Cerebellar nuclear complex (tissue), 1 donor: ENCODE measurements at regions not wholly inside any gene's neighbourhood (a gene's known extent, or its start where the extent isn't known, plus 50 kb on each side); places are given as distances from the start of the nearest gene placed in this dataset.

ENCODE experiments used
- DNase-seq, 2 experiments: peaks; one replicate each; lab custom pipeline; 2025; lab: John Stamatoyannopoulos, UW

DNA sequence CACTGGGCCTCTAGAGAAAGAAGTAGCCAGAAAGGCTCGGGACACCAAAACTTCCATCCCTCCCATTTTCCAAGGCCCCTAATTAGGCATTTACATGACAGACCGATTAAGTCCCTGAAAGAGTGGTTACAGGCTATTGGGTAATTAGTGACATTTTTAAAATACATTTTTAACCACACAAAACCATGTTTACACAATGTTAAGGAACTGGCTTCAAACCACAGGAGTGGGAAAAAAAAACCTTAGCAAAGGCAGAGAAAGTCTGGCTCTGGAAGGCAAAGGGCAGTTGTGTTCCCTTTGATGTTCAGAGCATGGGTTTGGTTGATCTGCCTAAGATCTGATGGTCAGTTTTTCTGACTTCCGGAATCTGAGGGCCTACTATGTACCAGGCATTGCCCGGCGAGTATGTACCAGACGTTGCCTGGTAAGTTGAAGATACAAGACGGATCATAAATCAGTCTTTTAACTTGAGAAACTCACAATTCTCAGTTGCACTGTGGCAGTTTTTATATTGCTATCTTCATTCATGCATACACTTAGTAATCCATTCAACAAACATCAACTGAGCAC lies 576.5 kb downstream of the MED13L start:
- no peak for DNase-seq

DNA sequence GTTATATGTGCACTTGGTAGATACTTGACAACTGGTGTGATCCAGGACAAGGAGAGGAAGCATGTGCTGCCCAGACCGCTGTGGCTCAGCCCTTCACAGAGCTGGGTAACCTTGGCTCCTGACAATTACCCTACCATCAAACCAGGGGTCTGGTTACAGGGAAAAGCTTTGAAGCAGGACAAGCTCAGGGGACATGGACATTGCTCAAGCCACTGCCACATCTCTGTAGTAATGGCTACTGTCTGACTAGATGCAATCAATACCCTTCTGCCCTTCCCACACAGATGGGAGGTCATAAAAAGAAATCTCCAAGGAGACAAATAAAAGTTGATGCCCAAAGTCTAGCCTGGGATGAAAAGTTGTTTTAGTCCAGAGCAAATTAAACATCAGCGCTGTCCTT lies 577.4 kb downstream of the MED13L start:
- DNase-seq = no peak

- no peak for DNase-seq
These were observed 579.2 kb downstream of the MED13L start for GRCh38 chr12:115698257-115698656.

GRCh38 chr12:115697340-115697739 lies 580.2 kb downstream of the MED13L start:
- no peak for DNase-seq

- DNase-seq = no peak
These were observed 582.9 kb downstream of the MED13L start for GRCh38 chr12:115694564-115694963.

- DNase-seq = no peak
These were observed 583.5 kb downstream of the MED13L start for GRCh38 chr12:115693970-115694369.

- no peak for DNase-seq
These were observed 586.4 kb downstream of the MED13L start for GRCh38 chr12:115691123-115691522.

- no peak for DNase-seq
These were observed 590.4 kb downstream of the MED13L start for GRCh38 chr12:115687094-115687493.

GRCh38 chr12:115683240-115683780 lies 594.2 kb downstream of the MED13L start:
- DNase-seq = no peak

DNA sequence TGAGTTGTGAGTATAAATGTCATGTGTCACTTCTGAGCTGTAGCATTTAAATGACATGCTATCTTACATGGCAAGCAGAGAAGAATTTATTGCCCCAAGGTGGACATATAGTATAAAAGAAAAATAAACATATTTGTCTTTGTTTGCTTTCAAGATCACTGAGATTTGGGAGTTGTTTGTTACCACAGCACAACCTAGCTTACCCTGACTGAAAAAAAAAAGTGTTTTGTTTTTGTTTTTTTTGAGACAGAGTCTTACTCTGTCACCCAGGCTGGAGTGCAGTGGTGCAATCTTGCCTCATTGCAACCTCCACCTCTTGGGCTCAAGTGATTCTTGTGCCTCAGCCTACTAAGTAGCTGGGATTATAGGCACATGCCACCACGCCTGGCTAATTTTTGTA lies 596.5 kb downstream of the MED13L start:
- DNase-seq = no peak

DNA sequence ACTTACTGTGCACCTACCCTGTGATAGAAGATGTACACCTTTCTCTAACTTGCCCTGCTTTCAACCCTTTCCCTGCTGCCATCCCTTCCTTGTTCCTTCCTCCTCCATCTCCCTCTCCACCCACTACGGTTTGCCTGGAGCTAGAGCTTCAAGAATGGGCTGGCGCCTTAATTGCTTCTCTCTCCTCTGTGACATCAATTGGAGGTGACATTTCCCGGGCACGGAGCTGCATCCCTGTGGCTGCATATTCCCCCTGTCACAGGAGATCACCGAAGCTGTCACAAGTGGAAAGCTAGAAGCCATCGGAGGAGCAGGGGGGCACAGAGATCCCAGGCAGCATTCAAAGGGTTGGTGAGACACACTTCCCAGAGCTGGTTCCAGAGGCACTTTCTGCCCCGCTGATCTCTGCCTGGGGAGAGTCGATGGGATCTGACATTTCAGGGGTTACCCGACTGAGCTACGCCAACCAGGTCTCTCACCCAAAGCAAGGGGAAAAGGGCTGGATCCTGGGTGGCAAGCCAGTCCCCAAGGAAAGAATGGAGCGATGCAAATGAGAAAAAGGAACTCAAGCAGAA lies 604.9 kb downstream of the MED13L start:
- no peak for DNase-seq

GRCh38 chr12:115672086-115672485 lies 605.4 kb downstream of the MED13L start:
- DNase-seq = no peak

DNA sequence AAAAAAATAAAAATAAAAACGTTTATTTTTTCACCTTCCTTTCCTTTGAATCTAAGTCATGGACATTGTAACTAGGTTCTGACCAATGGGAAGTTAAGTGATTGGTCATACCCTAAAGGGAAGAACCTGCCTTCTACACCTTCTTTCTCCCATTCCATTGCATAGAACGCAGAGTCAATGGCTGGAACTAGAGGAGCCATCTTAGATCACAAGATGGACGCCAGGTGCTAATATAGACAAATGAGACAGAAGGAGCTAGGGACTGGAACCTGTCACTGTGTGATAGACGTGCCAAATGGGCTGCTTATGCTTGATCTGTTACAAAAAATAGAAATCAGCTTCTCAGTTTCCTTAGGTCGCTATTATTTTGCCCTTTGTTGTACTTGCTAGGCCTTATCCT lies 606.6 kb downstream of the MED13L start:
- DNase-seq = no peak

GRCh38 chr12:115667116-115667515 lies 610.4 kb downstream of the MED13L start:
- no peak for DNase-seq

- no peak for DNase-seq
These were observed 611.3 kb downstream of the MED13L start for GRCh38 chr12:115666168-115666567.

GRCh38 chr12:115661112-115661511 lies 616.4 kb downstream of the MED13L start:
- no peak for DNase-seq

- no peak for DNase-seq
These were observed 617.2 kb downstream of the MED13L start for GRCh38 chr12:115660211-115660805.

GRCh38 chr12:115659422-115659821 lies 618.1 kb downstream of the MED13L start:
- no peak for DNase-seq

GRCh38 chr12:115657081-115658013 lies 620.1 kb downstream of the MED13L start:
- no peak for DNase-seq

DNA sequence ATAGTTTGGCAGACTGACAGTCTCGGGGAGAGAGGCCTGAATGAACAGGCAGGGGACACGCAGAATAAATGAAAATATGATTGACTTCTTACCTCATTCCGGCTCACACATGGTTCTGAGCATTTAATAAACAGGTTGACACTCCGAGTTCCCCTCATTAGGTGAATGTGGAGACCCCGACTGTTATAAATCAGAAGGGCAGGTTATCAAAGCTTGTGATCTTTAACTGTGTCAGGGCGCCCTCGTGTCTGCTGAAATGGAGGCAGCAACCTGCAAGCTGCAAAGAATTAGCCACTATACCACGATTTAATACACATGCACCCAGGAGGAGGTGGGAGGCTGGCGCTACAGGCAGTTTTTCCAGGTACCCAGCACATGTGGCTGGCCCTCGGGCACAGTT lies 627.5 kb downstream of the MED13L start:
- DNase-seq = no peak

- DNase-seq = no peak
These were observed 629.0 kb downstream of the MED13L start for GRCh38 chr12:115648463-115648862.

- DNase-seq = no peak
These were observed 631.3 kb downstream of the MED13L start for GRCh38 chr12:115646210-115646609.
